Activated gamma-delta T cell treated with Interleukin-2 at 50 U/mL for 16 hours (primary cell): ENCODE measurements at regions not wholly inside any gene's neighbourhood (a gene's known extent, or its start where the extent isn't known, plus 50 kb on each side); places are given as distances from the start of the nearest gene placed in this dataset.
"Not testable (repeated sequence)": the region's sequence is repeated elsewhere in the genome, so short reads cannot be mapped to it uniquely, and the experiment has no call there.

Experiments
- DNase-seq: peaks from one replicate; pipeline ENCODE4 v3.0.0-alpha.2; 2020

GRCh38 chr7:121618182-121618581 lies 222.1 kb upstream of the FAM3C start:
- no peak for DNase-seq

GRCh38 chr7:121610243-121610642 lies 214.1 kb upstream of the FAM3C start:
- DNase-seq, result no peak

- no peak for DNase-seq
Observed at GRCh38 chr7:121609208-121609607, 213.1 kb upstream of the FAM3C start.

- no peak for DNase-seq
Observed at GRCh38 chr7:121608785-121609184, 212.7 kb upstream of the FAM3C start.

- DNase-seq, result not testable (repeated sequence)
Observed at GRCh38 chr7:121608183-121608582, 212.1 kb upstream of the FAM3C start.

GRCh38 chr7:121605317-121605680 lies 209.2 kb upstream of the FAM3C start:
- DNase-seq, result no peak

GRCh38 chr7:121604627-121605316 lies 208.7 kb upstream of the FAM3C start:
- no peak for DNase-seq

- DNase-seq, result no peak
Observed at GRCh38 chr7:121603886-121604285, 207.8 kb upstream of the FAM3C start.

- no peak for DNase-seq
Observed at GRCh38 chr7:121599887-121600286, 203.8 kb upstream of the FAM3C start.

- no peak for DNase-seq
Observed at GRCh38 chr7:121595758-121596696, 199.9 kb upstream of the FAM3C start.

GRCh38 chr7:121591926-121592325 lies 195.8 kb upstream of the FAM3C start:
- DNase-seq, result no peak

GRCh38 chr7:121587435-121587834 lies 191.3 kb upstream of the FAM3C start:
- DNase-seq, result no peak

GRCh38 chr7:121582258-121582657 lies 186.2 kb upstream of the FAM3C start:
- DNase-seq, result no peak

- no peak for DNase-seq
Observed at GRCh38 chr7:121579639-121580038, 183.5 kb upstream of the FAM3C start.

GRCh38 chr7:121578669-121579068 lies 182.6 kb upstream of the FAM3C start:
- DNase-seq, result no peak

- no peak for DNase-seq
Observed at GRCh38 chr7:121576148-121576917, 180.2 kb upstream of the FAM3C start.

- DNase-seq, result no peak
Observed at GRCh38 chr7:121575194-121575765, 179.2 kb upstream of the FAM3C start.

GRCh38 chr7:121574109-121574508 lies 178.0 kb upstream of the FAM3C start:
- DNase-seq, result no peak

GRCh38 chr7:121572615-121573014 lies 176.5 kb upstream of the FAM3C start:
- DNase-seq, result no peak

- no peak for DNase-seq
Observed at GRCh38 chr7:121570365-121570764, 174.3 kb upstream of the FAM3C start.

- no peak for DNase-seq
Observed at GRCh38 chr7:121563177-121563576, 167.1 kb upstream of the FAM3C start.

GRCh38 chr7:121562259-121562658 lies 166.2 kb upstream of the FAM3C start:
- no peak for DNase-seq

- no peak for DNase-seq
Observed at GRCh38 chr7:121561717-121562116, 165.6 kb upstream of the FAM3C start.
